Right ventricle myocardium inferior (tissue), 1 donor: ENCODE measurements at regions not wholly inside any gene's neighbourhood (a gene's known extent, or its start where the extent isn't known, plus 50 kb on each side); places are given as distances from the start of the nearest gene placed in this dataset.
"Not testable (repeated sequence)": the region's sequence is repeated elsewhere in the genome, so short reads cannot be mapped to it uniquely, and the experiment has no call there.

Experiments used
- ATAC-seq: fragments of 200-7000 bp; cut with Tn5 transposase; one replicate; pipeline ENCODE4 v1.9.1; 2020; ENCODE audit warnings: mild to moderate bottlenecking, moderate library complexity
- DNase-seq: peaks from one replicate; pipeline ENCODE4 v3.0.0; 2021; ENCODE audit errors: missing footprints
- intact Hi-C: fragments of 100-400 bp; cut with DNase I; formaldehyde crosslinking; loops from one replicate; pipeline ENCODE4 v1.11.0; 2022
- donor health status: DM: no; HTN: yes; CAD: no; lungs with severe emphysema.

DNA sequence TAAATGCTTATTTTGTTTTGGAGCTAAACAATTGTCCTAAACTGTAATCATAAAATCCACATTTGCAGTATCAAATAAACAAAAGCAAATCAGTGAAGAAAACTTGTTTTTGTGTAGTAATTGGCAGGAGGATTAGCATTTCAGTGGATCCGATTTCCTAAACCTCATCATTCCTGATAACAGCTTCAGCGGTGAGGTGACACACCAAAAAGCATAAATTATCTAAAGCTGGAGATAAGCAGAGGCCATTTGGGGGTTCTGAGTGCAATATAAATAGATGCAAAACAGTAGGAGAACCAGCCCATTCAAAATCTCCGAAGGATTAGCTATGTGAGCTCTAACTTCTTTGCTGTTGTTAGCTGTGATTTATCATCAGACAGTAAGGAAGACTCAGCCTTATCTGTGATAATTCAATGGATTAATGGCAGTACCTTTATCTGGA is 235.8 kb downstream of the EPHA7 start:
- intact Hi-C loops = no loop called here
- ATAC-seq = no peak
- DNase-seq = no peak

DNA sequence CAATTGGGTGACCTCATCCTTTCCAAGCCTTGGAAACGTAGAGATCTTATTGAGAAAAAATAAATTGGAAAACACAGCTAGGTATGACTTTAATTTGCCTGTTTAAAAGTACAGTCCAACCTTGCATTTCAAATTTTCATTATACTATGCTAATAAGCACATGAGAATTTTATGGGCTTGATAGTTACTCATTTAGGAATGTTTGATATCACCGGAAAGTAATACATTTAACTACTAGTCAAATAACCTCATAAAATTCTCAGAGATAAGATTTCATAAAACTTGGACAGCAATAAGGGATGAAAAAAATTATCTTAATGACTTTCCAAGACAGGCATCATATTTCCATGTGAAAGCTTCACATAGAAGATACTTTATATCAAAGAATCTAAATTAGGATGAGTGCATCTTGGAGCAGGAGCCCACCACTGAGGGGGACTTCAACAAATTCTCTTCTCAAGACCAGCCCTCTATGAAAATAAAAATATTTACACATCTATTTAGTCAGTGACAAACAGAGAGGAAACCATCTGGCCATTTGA is 236.3 kb downstream of the EPHA7 start:
- DNase-seq = no peak
- intact Hi-C loops = no loop called here

DNA sequence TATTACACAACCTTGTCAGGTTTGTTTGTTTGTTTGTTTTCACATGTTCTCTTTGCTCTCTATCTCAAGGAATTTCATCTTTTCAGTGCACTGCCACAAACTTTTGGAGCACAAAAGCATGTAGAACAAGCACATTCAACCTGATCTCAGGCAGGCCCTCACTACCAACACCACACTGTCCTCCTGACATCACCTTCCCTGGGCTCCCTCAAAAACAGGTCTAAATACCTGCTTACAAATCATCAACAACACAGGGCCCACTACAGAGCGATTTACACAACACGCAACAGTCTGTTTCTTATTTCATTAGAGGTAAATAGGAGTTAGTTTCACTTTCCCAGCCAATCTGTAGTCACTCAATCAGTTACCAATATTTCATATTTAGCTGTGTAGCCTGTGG is 241.4 kb downstream of the EPHA7 start:
- DNase-seq = no peak
- intact Hi-C loops = no loop called here
- ATAC-seq = no peak

More for the DNA sequence above, 236.3 kb downstream of the EPHA7 start:
- no peak for ATAC-seq

GRCh38 chr6:93177438-93177837 is 241.9 kb downstream of the EPHA7 start:
- DNase-seq (no peak), ATAC-seq (no peak)
- intact Hi-C loops = no loop called here

DNA sequence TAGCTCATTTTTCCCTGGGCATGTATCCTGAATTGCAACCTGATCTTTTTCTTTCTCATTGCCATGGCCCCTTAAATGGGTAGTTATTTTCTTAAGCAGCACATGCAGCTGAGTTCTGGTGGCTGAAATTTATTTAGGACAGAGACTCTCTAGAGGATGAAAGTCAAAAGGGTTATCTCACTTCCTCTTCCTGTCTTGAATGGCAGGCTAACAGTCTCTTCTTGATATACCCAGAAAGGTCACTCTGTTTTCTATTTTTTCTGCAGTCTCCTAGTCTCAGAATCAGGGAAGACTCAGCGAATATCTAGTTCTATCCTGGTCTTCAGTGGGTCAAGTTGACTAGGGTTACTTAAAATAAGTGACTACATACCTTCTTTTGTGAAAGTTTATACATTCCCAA is 243.3 kb downstream of the EPHA7 start:
- ATAC-seq = no peak
- DNase-seq = no peak
- intact Hi-C loops = no loop called here

- ATAC-seq, DNase-seq, intact Hi-C loops: not testable (repeated sequence)
Measured at GRCh38 chr6:93173573-93173972, 245.8 kb downstream of the EPHA7 start.

DNA sequence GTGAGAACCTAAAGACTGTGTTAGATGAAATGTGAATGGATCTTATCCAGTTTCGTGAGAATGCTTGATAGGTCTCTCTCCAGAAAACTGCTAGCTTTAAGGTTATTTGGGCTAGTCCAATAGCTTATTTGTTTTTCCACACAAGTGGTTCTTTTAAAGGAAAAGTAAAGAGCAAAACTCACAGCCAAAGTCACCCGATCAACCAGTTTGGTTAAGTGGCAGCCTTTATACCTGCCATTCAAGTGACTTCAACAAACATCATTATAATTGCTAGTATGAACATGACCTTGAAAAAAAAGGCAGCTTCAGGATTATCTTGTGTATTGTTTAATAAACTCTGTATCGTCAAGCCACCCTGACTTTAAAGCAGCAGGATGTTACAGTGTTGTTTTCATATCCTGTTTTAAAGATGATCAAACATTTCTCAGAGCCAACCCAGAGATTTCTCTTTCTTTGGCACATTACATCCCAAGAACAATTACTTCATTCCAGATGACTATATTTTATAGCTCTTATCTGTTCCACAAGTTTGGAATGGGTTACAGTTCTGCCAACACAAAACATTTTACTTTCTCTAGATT is 253.4 kb downstream of the EPHA7 start:
- intact Hi-C loops = no loop called here
- ATAC-seq = no peak
- DNase-seq = no peak

DNA sequence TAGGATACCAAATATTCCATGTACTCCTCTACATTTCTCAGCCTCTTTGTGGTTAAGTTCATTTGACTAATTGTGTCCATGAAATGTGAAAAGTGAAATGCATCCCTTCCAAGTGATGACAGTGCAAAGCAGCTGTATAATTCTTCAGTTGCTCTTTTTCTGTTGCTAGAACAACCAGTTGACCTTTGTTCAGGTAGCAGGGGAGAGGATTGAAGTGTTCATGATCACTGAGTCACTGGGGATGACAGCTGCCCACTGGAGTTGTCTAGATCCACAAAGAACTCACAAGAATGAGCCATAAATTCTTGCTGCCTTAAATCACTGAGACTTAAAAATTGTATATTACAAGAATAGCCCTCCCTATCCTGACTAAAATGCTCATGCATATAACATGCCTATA is 254.6 kb downstream of the EPHA7 start:
- ATAC-seq = no peak
- intact Hi-C loops = no loop called here
- no peak for DNase-seq

GRCh38 chr6:93163146-93163545 is 256.2 kb downstream of the EPHA7 start:
- DNase-seq (no peak), ATAC-seq (no peak)
- intact Hi-C loops = no loop called here

DNA sequence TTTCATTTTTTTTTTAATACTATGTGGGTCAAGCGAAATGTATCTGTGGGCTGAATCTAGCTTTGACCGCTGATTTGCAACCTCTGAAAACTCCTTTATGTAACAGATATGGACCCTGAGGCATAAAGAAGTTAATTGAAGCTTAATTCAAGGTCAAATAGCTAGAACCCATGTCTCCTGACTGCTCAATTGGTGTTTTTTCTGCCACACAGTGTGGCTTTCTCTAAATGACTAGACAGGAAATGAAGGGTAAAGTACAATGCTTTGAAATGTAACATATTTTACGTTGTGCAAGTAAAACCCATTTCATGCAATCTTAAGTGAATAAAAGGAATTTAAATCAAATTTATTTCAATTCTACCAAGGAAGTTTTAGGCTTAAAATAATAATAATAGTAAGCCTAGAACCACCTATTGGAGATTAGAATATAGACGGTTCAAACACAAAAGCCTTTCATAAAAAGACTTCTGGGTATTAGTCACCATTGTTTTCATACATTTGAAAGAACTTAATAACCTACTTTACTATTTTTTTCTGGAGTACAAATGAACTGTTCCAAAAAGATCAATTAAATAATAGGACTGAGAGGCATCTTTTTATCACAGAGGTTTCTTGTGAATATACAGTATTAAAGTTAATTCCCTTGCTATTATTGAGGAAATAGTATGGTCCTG is 279.8 kb downstream of the EPHA7 start:
- DNase-seq (no peak), ATAC-seq (no peak)
- intact Hi-C loops = no loop called here

GRCh38 chr6:93136111-93136510 is 283.2 kb downstream of the EPHA7 start:
- ATAC-seq = no peak
- DNase-seq = no peak
- intact Hi-C loops = no loop called here

DNA sequence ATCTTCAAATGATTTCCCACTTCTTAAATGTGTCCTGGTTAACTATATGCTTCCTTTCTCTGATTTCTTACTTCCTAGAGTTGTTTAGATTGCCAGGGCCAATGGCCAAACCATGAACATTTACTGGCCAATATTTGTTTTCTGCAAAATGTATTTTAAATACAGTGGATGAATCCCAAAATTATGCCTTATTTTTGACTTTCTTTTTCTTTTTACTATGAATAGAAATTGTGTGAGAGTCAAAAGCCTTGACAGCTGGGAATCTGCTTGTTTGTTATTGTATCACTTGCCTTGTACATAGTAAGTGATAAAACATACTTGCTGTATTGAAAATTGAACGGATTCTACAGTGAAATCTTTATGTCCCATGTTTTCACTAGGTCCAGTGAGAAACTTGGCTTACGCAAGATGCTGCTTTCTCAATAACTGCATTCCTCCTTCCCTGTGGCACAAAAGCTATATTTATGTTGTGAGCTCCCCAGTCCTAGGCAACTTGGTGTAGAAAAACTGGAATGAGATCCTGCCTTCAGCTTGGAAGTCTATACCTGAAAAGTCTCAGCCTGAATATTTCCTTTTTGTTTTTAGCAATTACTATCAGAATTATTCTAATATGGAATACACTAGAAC is 295.2 kb downstream of the EPHA7 start:
- ATAC-seq = no peak
- no peak for DNase-seq
- intact Hi-C loops = no loop called here

GRCh38 chr6:93123585-93123984 is 295.8 kb downstream of the EPHA7 start:
- intact Hi-C loops = no loop called here
- no peak for DNase-seq
- no peak for ATAC-seq

- intact Hi-C loops = no loop called here
- ATAC-seq (no peak), DNase-seq (no peak)
Measured at GRCh38 chr6:93120154-93120742, 299.1 kb downstream of the EPHA7 start.

GRCh38 chr6:93105907-93106306 is 313.5 kb downstream of the EPHA7 start:
- no peak for DNase-seq
- no peak for ATAC-seq
- intact Hi-C loops = no loop called here

DNA sequence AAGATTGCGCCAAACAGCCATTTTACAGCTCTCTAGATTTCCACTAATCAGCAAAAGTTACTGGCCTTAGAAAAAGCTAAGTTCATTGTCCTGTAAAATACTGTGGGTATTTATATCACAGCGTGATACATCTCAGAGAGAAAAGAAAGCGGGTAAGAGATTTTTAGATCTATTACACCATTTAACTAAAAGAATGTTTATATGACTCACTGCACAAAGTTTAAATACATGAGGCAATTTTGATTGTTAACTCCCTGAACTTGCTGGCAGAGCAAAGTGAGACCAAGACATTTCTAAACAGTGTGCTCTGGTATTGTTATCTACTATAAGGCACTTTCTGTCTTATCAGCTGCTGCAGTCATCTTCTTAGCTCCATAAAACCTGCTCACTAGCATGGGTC is 314.3 kb downstream of the EPHA7 start:
- intact Hi-C loops = no loop called here

DNA sequence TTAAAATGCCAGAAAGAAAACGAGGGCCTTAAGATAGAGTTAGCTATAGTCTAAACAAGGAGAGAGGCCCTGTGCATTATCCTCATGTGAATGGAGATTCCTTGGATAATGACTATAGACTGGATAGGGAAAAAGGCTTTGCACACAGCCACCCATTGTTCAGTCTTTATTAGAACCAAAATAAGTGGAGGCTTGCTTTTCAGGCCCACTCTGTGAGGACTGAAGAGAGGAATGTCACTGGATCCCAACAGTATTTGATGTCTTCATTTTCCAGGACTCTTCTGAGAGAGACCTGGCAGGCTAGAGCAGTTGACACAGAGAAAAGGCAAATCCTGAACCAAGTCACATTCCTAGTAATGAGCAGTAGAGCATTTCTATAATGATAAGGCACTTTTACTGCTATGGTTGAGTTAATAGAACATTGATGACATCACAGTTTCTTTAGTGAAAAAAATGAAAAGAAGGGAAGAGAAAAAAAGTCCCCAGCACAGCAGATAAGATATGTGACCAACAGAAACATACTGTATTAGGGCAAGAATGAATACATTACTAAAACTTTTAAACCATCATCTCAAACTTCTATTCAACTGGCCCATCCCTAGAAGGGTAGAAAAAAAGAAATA is 315.1 kb downstream of the EPHA7 start:
- intact Hi-C loops = no loop called here
- DNase-seq = no peak
- ATAC-seq = no peak

More for the DNA sequence above, 314.3 kb downstream of the EPHA7 start:
- no peak for DNase-seq
- ATAC-seq = no peak

DNA sequence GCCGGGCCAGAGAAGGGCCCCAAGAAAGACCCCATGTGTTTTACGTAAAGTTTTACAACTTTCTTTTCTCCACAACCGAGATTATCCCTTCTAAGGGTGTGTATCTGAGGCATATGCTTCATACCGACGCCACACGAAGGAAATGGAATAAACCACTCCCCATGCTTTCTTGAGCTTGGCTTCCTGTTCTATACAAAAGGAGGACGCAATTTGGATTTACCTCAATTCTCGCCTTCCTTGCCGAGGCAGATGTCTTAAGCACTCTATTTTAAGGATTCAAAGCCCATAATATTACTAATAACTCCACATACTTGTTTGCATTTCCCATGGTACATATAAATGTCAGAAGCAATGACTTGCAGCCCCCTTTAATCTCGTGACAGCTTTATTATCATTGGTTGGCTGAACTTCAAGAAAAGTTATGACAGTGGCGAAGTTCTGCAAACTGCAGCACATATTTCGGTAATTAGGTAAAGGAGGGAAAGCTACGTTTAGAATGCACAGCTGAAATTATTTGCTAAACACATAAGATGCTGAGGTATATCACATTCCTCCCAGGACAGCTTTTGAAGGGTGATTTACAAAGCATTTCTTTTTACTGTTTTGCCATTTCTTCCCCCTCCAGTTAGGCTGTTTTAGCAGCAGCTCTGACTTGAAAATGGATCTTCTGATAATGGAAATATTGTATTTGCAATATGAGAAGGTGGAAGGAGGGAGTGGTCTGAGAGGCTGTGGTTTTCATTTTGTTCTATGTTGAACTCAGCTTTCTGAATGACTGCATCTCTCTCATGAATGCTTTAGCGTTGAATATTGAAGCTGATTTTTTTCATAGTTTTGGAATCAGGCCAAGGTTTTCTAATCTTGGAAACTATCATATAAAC is 330.5 kb downstream of the EPHA7 start:
- peak; percentile 37 for DNase-seq
- ATAC-seq = no peak
- intact Hi-C loops = no loop called here
